ENCODE measurements at regions not wholly inside any gene's neighbourhood (a gene's known extent, or its start where the extent isn't known, plus 50 kb on each side); places are given as distances from the start of the nearest gene placed in this dataset.

GRCh38 chr3:163018067-163018466, 1521.5 kb downstream of the OTOL1 start:
- TF ChIP-seq CTCF (IDR thresholded peaks at IDR 0.05; ENCODE audit: low read depth, low read length) = no peak
- TF ChIP-seq EZH2phosphoT487 (IDR thresholded peaks at IDR 0.05; ENCODE audit: low read depth) = no peak

All from OCI-LY3 (cell line).